ENCODE measurements at regions not wholly inside any gene's neighbourhood (a gene's known extent, or its start where the extent isn't known, plus 50 kb on each side); places are given as distances from the start of the nearest gene placed in this dataset.

GRCh38 chr7:119969763-119970162 lies 303.2 kb upstream of the KCND2 start:
- no peak for TF ChIP-seq CTCF (IDR thresholded peaks at IDR 0.05; ENCODE audit: extremely low read depth, insufficient read depth, missing control alignments)
- in situ Hi-C loops (cut with MboI; ENCODE audit: low pct_unique_long_range_greater_than_20kb, low sequenced_read_pairs, unreplicated experiment) = no loop called here
- DNase-seq (ENCODE audit: low spot score) = no peak

GRCh38 chr7:119974972-119975371 lies 298.0 kb upstream of the KCND2 start:
- TF ChIP-seq CTCF (IDR thresholded peaks at IDR 0.05; ENCODE audit: extremely low read depth, insufficient read depth, missing control alignments) = no peak
- DNase-seq (ENCODE audit: low spot score) = no peak
- in situ Hi-C loops (cut with MboI; ENCODE audit: low pct_unique_long_range_greater_than_20kb, low sequenced_read_pairs, unreplicated experiment) = no loop called here

GRCh38 chr7:119982884-119983283 lies 290.1 kb upstream of the KCND2 start:
- no peak for DNase-seq (ENCODE audit: low spot score)
- in situ Hi-C loops (cut with MboI; ENCODE audit: low pct_unique_long_range_greater_than_20kb, low sequenced_read_pairs, unreplicated experiment) = no loop called here
- no peak for TF ChIP-seq CTCF (IDR thresholded peaks at IDR 0.05; ENCODE audit: extremely low read depth, insufficient read depth, missing control alignments)

GRCh38 chr7:119983468-119983867 lies 289.5 kb upstream of the KCND2 start:
- in situ Hi-C loops (cut with MboI; ENCODE audit: low pct_unique_long_range_greater_than_20kb, low sequenced_read_pairs, unreplicated experiment) = no loop called here
- no peak for TF ChIP-seq CTCF (IDR thresholded peaks at IDR 0.05; ENCODE audit: extremely low read depth, insufficient read depth, missing control alignments)
- no peak for DNase-seq (ENCODE audit: low spot score)

- in situ Hi-C loops (cut with MboI; ENCODE audit: low pct_unique_long_range_greater_than_20kb, low sequenced_read_pairs, unreplicated experiment) = no loop called here
- TF ChIP-seq CTCF (IDR thresholded peaks at IDR 0.05; ENCODE audit: extremely low read depth, insufficient read depth, missing control alignments) = no peak
- no peak for DNase-seq (ENCODE audit: low spot score)
Measured at GRCh38 chr7:119984247-119984646, 288.7 kb upstream of the KCND2 start.

- in situ Hi-C loops (cut with MboI; ENCODE audit: low pct_unique_long_range_greater_than_20kb, low sequenced_read_pairs, unreplicated experiment) = no loop called here
- DNase-seq (ENCODE audit: low spot score) = no peak
- TF ChIP-seq CTCF (IDR thresholded peaks at IDR 0.05; ENCODE audit: extremely low read depth, insufficient read depth, missing control alignments) = no peak
Measured at GRCh38 chr7:119988401-119988800, 284.6 kb upstream of the KCND2 start.

GRCh38 chr7:119994928-119995327 lies 278.0 kb upstream of the KCND2 start:
- no peak for TF ChIP-seq CTCF (IDR thresholded peaks at IDR 0.05; ENCODE audit: extremely low read depth, insufficient read depth, missing control alignments)
- in situ Hi-C loops (cut with MboI; ENCODE audit: low pct_unique_long_range_greater_than_20kb, low sequenced_read_pairs, unreplicated experiment) = no loop called here
- DNase-seq (ENCODE audit: low spot score) = no peak

All from GM13977 (cell line).